ENCODE measurements at regions not wholly inside any gene's neighbourhood (a gene's known extent, or its start where the extent isn't known, plus 50 kb on each side); places are given as distances from the start of the nearest gene placed in this dataset.

DNA sequence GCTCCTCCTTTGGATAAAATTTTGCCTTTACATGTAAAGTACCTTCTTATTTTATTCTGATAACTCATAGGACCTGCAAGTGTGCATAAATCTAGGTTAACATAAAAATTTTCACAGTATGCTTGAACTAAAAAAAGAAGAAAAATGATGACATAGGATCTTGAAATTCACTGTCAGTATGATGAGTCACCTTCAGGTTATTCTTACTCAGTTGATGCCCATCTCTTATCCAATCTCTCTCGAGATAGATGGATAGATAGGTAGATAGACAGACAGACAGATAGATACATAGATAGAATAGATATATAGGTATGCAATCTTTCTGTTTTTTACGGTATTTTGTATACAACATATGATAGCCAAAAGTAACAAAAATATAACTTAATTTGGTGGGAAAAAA lies 485.5 kb downstream of the NAF1 start:
- TF ChIP-seq, protein P1, sequence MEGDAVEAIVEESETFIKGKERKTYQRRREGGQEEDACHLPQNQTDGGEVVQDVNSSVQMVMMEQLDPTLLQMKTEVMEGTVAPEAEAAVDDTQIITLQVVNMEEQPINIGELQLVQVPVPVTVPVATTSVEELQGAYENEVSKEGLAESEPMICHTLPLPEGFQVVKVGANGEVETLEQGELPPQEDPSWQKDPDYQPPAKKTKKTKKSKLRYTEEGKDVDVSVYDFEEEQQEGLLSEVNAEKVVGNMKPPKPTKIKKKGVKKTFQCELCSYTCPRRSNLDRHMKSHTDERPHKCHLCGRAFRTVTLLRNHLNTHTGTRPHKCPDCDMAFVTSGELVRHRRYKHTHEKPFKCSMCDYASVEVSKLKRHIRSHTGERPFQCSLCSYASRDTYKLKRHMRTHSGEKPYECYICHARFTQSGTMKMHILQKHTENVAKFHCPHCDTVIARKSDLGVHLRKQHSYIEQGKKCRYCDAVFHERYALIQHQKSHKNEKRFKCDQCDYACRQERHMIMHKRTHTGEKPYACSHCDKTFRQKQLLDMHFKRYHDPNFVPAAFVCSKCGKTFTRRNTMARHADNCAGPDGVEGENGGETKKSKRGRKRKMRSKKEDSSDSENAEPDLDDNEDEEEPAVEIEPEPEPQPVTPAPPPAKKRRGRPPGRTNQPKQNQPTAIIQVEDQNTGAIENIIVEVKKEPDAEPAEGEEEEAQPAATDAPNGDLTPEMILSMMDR (IDR thresholded peaks at IDR 0.05) = no peak
- TF ChIP-seq POLR2A (IDR thresholded peaks at IDR 0.05) (no peak), EP300 (IDR thresholded peaks at IDR 0.05) (no peak)
